ENCODE measurements at regions not wholly inside any gene's neighbourhood (a gene's known extent, or its start where the extent isn't known, plus 50 kb on each side); places are given as distances from the start of the nearest gene placed in this dataset.

- DNase-seq (ENCODE audit: low read depth in 1 of 2, low spot score in 2 of 2) (no peak), FAIRE-seq (no peak)
- H2BK120ac ChIP-seq (replicated peaks; ENCODE audit: low read depth, low read length) = no peak overlapping the region
- TF ChIP-seq ASH2L (IDR thresholded peaks at IDR 0.05; ENCODE audit: low read length) = no peak
- no peak for TF ChIP-seq E2F6 (IDR thresholded peaks at IDR 0.05)
- TF ChIP-seq JUND (IDR thresholded peaks at IDR 0.05; ENCODE audit: low read length) = no peak
- no peak for TF ChIP-seq MAX (IDR thresholded peaks at IDR 0.05)
- no peak for TF ChIP-seq SIX5 (IDR thresholded peaks at IDR 0.05; ENCODE audit: low read depth, low read length)
- no peak for TF ChIP-seq KDM5A (IDR thresholded peaks at IDR 0.05; ENCODE audit: low read length)
- no peak for TF ChIP-seq BRCA1 (IDR thresholded peaks at IDR 0.05; ENCODE audit: low read depth, low read length)
- no peak for TF ChIP-seq CHD2 (IDR thresholded peaks at IDR 0.05; ENCODE audit: low read length)
- no peak for TF ChIP-seq SP1 (IDR thresholded peaks at IDR 0.05; ENCODE audit: low read depth, low read length)
- no peak for TF ChIP-seq KDM1A (IDR thresholded peaks at IDR 0.05; ENCODE audit: borderline replicate concordance, low read length)
- H3K14ac ChIP-seq (ENCODE audit: insufficient read length) = no peak overlapping the region
- H3K56ac ChIP-seq (replicated peaks; ENCODE audit: insufficient read length, low read depth, low read length) = no peak overlapping the region
- no peaks in the 10 kb centered on the region for H3K9me3 ChIP-seq (ENCODE audit: insufficient read depth in 2 of 2, low read depth in 1 of 2, low read length in 1 of 2)
- POLR2A ChIA-PET (ENCODE audit: partially characterized antibody) = no interaction called here
- no peak overlapping the region for H2AK5ac ChIP-seq (ENCODE audit: low read depth, low read length)
- H3K36me3 ChIP-seq (ENCODE audit: control insufficient read depth in 2 of 4, insufficient read depth in 4 of 4, low read length in 3 of 4) = no peaks in the 10 kb centered on the region
- H3K23me2 ChIP-seq (ENCODE audit: low read depth, low read length) = no peaks in the 10 kb centered on the region
- no peak overlapping the region for H2BK5ac ChIP-seq (ENCODE audit: low read depth, low read length)
- no peak overlapping the region for H4K5ac ChIP-seq (ENCODE audit: insufficient read length, low read depth, low read length)
- no peak overlapping the region for H3K4me3 ChIP-seq (ENCODE audit: extremely low read depth in 1 of 4, insufficient read depth in 2 of 4, low read depth in 3 of 4, low read length in 4 of 4)
- H3K79me2 ChIP-seq (ENCODE audit: control insufficient read depth in 1 of 2, insufficient read depth in 2 of 2, low read length in 2 of 2) = no peaks in the 10 kb centered on the region
- H4K8ac ChIP-seq (ENCODE audit: extremely low read depth, insufficient read depth, low read length) = no peak overlapping the region
- no peaks in the 10 kb centered on the region for H3K27me3 ChIP-seq (replicated peaks in 1 of 4; ENCODE audit: control insufficient read depth in 3 of 4, extremely low read depth in 1 of 4, insufficient read depth in 3 of 4, low read length in 3 of 4)
- H3K4ac ChIP-seq (replicated peaks; ENCODE audit: insufficient read length, low read depth, low read length) = no peak overlapping the region
- no peak overlapping the region for H3K27ac ChIP-seq (ENCODE audit: low read depth, low read length)
- no peak overlapping the region for H3K18ac ChIP-seq (ENCODE audit: extremely low read depth, low read length)
- no peak overlapping the region for H2BK12ac ChIP-seq (ENCODE audit: low read depth, low read length)
- H2BK20ac ChIP-seq (ENCODE audit: low read length) = no peak overlapping the region
- no peak overlapping the region for H3K23ac ChIP-seq (ENCODE audit: insufficient read length)
- no peak overlapping the region for H4K91ac ChIP-seq (replicated peaks; ENCODE audit: insufficient read length, low read length)
- no peak overlapping the region for H3K9ac ChIP-seq (replicated peaks in 1 of 4; ENCODE audit: extremely low read depth in 1 of 4, low read depth in 3 of 4, low read length in 3 of 4)
- no peak overlapping the region for H2AFZ ChIP-seq (ENCODE audit: low read length)
- H3K79me1 ChIP-seq (ENCODE audit: low read depth, low read length) = no peaks in the 10 kb centered on the region
- H3K4me2 ChIP-seq (ENCODE audit: insufficient read depth in 1 of 2, low read depth in 2 of 2, low read length in 2 of 2) = no peak overlapping the region
- no peaks in the 10 kb centered on the region for H3K4me1 ChIP-seq (replicated peaks in 1 of 4; ENCODE audit: control insufficient read depth in 3 of 4, insufficient read depth in 4 of 4, low read length in 3 of 4)
- no peak overlapping the region for H2BK15ac ChIP-seq (ENCODE audit: low read length)
- CTCF ChIA-PET (ENCODE audit: partially characterized antibody) = no interaction called here
- no peaks in the 10 kb centered on the region for H4K20me1 ChIP-seq (replicated peaks in 1 of 2; ENCODE audit: control insufficient read depth in 1 of 2, insufficient read depth in 2 of 2, low read length in 2 of 2)
Observed at GRCh38 chr4:154001193-154001592, 212.3 kb upstream of the SFRP2 start.

All from H1 (cell line).